ENCODE measurements at regions not wholly inside any gene's neighbourhood (a gene's known extent, or its start where the extent isn't known, plus 50 kb on each side); places are given as distances from the start of the nearest gene placed in this dataset.

GRCh38 chr5:158108177-158108576, 249.2 kb upstream of the CLINT1 start:
- DNase-seq = no peak
- Histone ChIP-seq H3K27me3 (ENCODE audit: insufficient read depth, low read length, poor library complexity) (no peaks in the 10 kb centered on the region), H3K9ac (ENCODE audit: low read depth, low read length) (no peak overlapping the region), H3K4me1 (ENCODE audit: insufficient read depth, low read length) (no peaks in the 10 kb centered on the region), H3K4me3 (ENCODE audit: low read depth in 1 of 2, low read length in 2 of 2) (no peak overlapping the region), H3K36me3 (ENCODE audit: insufficient read depth, low read length) (no peaks in the 10 kb centered on the region), H3K79me2 (ENCODE audit: insufficient read depth, low read length) (no peaks in the 10 kb centered on the region), H3K4me2 (ENCODE audit: insufficient read depth, low read length) (no peak overlapping the region), H2AFZ (ENCODE audit: low read depth, low read length) (no peak overlapping the region), H3K27ac (ENCODE audit: low read length) (no peak overlapping the region), H3K9me3 (ENCODE audit: insufficient read depth, low read length, severe bottlenecking) (no peaks in the 10 kb centered on the region), H4K20me1 (ENCODE audit: insufficient read depth, low read length) (no peaks in the 10 kb centered on the region)
- no peak for ATAC-seq (ENCODE audit: insufficient read depth, low read depth)
- TF ChIP-seq CTCF (IDR thresholded peaks at IDR 0.05; ENCODE audit: borderline replicate concordance, extremely low read depth, low read length, poor library complexity, severe bottlenecking) (no peak), EZH2 (IDR thresholded peaks at IDR 0.05; ENCODE audit: borderline replicate concordance, low read depth, low read length, severe bottlenecking) (no peak)

GRCh38 chr5:158100373-158100888, 241.5 kb upstream of the CLINT1 start:
- no peaks in the 10 kb centered on the region for H3K4me1 ChIP-seq (ENCODE audit: insufficient read depth, low read length)
- no peak for DNase-seq
- no peak overlapping the region for H3K27ac ChIP-seq (ENCODE audit: low read length)
- no peaks in the 10 kb centered on the region for H3K27me3 ChIP-seq (ENCODE audit: insufficient read depth, low read length, poor library complexity)
- H3K4me3 ChIP-seq (ENCODE audit: low read depth in 1 of 2, low read length in 2 of 2) = no peak overlapping the region
- H3K9me3 ChIP-seq (ENCODE audit: insufficient read depth, low read length, severe bottlenecking) = peaks cover 4% of the 10 kb centered on the region
- no peak for ATAC-seq (ENCODE audit: insufficient read depth, low read depth)
- H3K79me2 ChIP-seq (ENCODE audit: insufficient read depth, low read length) = no peaks in the 10 kb centered on the region
- H4K20me1 ChIP-seq (ENCODE audit: insufficient read depth, low read length) = no peaks in the 10 kb centered on the region
- TF ChIP-seq EZH2 (IDR thresholded peaks at IDR 0.05; ENCODE audit: borderline replicate concordance, low read depth, low read length, severe bottlenecking) (no peak), CTCF (IDR thresholded peaks at IDR 0.05; ENCODE audit: borderline replicate concordance, extremely low read depth, low read length, poor library complexity, severe bottlenecking) (no peak)
- no peak overlapping the region for H2AFZ ChIP-seq (ENCODE audit: low read depth, low read length)
- H3K36me3 ChIP-seq (ENCODE audit: insufficient read depth, low read length) = no peaks in the 10 kb centered on the region
- no peak overlapping the region for H3K9ac ChIP-seq (ENCODE audit: low read depth, low read length)
- no peak overlapping the region for H3K4me2 ChIP-seq (ENCODE audit: insufficient read depth, low read length)

GRCh38 chr5:158099571-158100105, 240.7 kb upstream of the CLINT1 start:
- H3K4me2 ChIP-seq (ENCODE audit: insufficient read depth, low read length) = no peak overlapping the region
- DNase-seq (no peak), ATAC-seq (ENCODE audit: insufficient read depth, low read depth) (no peak)
- TF ChIP-seq CTCF (IDR thresholded peaks at IDR 0.05; ENCODE audit: borderline replicate concordance, extremely low read depth, low read length, poor library complexity, severe bottlenecking) = no peak
- no peak for TF ChIP-seq EZH2 (IDR thresholded peaks at IDR 0.05; ENCODE audit: borderline replicate concordance, low read depth, low read length, severe bottlenecking)
- H3K27ac ChIP-seq (ENCODE audit: low read length) = no peak overlapping the region
- H3K36me3 ChIP-seq (ENCODE audit: insufficient read depth, low read length) = no peaks in the 10 kb centered on the region
- no peak overlapping the region for H3K9ac ChIP-seq (ENCODE audit: low read depth, low read length)
- H3K27me3 ChIP-seq (ENCODE audit: insufficient read depth, low read length, poor library complexity) = no peaks in the 10 kb centered on the region
- peaks cover 4% of the 10 kb centered on the region for H3K9me3 ChIP-seq (ENCODE audit: insufficient read depth, low read length, severe bottlenecking)
- no peaks in the 10 kb centered on the region for H3K4me1 ChIP-seq (ENCODE audit: insufficient read depth, low read length)
- no peaks in the 10 kb centered on the region for H3K79me2 ChIP-seq (ENCODE audit: insufficient read depth, low read length)
- no peaks in the 10 kb centered on the region for H4K20me1 ChIP-seq (ENCODE audit: insufficient read depth, low read length)
- no peak overlapping the region for H3K4me3 ChIP-seq (ENCODE audit: low read depth in 1 of 2, low read length in 2 of 2)
- no peak overlapping the region for H2AFZ ChIP-seq (ENCODE audit: low read depth, low read length)
